ENCODE measurements at regions not wholly inside any gene's neighbourhood (a gene's known extent, or its start where the extent isn't known, plus 50 kb on each side); places are given as distances from the start of the nearest gene placed in this dataset.
A peak's percentile ranks its signal among the peaks of the same experiment; 100 is the strongest.

- no peak for TF ChIP-seq ZNF462 (CRISPR knock-in tag; IDR thresholded peaks at IDR 0.05)
Measured at GRCh38 chr5:3197304-3198073, 398.1 kb upstream of the IRX1 start (continued).

DNA sequence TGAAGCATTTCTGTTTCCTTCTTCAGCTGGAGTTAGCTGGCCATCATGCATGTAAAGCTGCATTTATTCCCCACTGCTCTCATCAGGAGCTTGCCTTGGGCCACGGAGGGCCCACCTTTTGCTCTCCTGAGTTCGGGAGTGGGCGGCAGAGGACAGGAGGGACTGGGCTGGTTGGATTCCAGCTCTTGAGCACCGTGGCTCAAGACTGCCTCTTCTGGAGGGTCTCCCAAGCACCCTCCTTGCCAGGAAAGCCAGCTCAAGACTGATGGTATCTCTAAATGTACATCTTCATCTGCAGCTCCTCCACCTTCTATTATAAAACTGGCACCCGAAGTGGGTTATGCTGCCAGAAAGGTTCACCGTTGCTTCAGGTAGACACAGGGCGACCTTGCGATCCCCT is 399.6 kb upstream of the IRX1 start:
- ATAC-seq (peak; percentile 70), DNase-seq (ENCODE audit: low spot score) (peak; percentile 53)
- H3K9me3 Mint-ChIP-seq = no peaks in the 10 kb centered on the region
- H3K4me2 ChIP-seq = peak overlapping the region; percentile 80; the same call in 1 of the 2 replicates
- no peak overlapping the region for H3K27ac Mint-ChIP-seq
- no peak for TF ChIP-seq STAT1 (IDR thresholded peaks at IDR 0.05; ENCODE audit: unreplicated experiment)
- TF ChIP-seq, protein P1, sequence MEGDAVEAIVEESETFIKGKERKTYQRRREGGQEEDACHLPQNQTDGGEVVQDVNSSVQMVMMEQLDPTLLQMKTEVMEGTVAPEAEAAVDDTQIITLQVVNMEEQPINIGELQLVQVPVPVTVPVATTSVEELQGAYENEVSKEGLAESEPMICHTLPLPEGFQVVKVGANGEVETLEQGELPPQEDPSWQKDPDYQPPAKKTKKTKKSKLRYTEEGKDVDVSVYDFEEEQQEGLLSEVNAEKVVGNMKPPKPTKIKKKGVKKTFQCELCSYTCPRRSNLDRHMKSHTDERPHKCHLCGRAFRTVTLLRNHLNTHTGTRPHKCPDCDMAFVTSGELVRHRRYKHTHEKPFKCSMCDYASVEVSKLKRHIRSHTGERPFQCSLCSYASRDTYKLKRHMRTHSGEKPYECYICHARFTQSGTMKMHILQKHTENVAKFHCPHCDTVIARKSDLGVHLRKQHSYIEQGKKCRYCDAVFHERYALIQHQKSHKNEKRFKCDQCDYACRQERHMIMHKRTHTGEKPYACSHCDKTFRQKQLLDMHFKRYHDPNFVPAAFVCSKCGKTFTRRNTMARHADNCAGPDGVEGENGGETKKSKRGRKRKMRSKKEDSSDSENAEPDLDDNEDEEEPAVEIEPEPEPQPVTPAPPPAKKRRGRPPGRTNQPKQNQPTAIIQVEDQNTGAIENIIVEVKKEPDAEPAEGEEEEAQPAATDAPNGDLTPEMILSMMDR (conservative IDR thresholded peaks at IDR 0.05; ENCODE audit: low read depth in 2 of 2) = peak; percentile 49 to 60
- H3F3A ChIP-seq (replicated peaks; ENCODE audit: low read depth) = no peaks in the 10 kb centered on the region
- H3K4me3 Mint-ChIP-seq = no peak overlapping the region
- peaks cover 24% of the 10 kb centered on the region for H3K27me3 Mint-ChIP-seq (ENCODE audit: insufficient read depth, low read depth, poor library complexity)
- no peak overlapping the region for H3K4me3 ChIP-seq
- H3K9me2 ChIP-seq (ENCODE audit: insufficient read depth) = no peaks in the 10 kb centered on the region
- no peak overlapping the region for H3K27ac ChIP-seq (ENCODE audit: low read depth)
- H3K4me1 Mint-ChIP-seq = peaks cover 36% of the 10 kb centered on the region
- no peaks in the 10 kb centered on the region for H3K36me3 ChIP-seq (ENCODE audit: insufficient read depth)
- peaks cover 25% of the 10 kb centered on the region for H3K27me3 ChIP-seq (ENCODE audit: insufficient read depth)
- no peaks in the 10 kb centered on the region for H3K36me3 Mint-ChIP-seq (ENCODE audit: low read depth)
- H4K20me1 ChIP-seq (replicated peaks; ENCODE audit: insufficient read depth) = no peaks in the 10 kb centered on the region
- H3K79me2 ChIP-seq (replicated peaks; ENCODE audit: insufficient read depth) = no peaks in the 10 kb centered on the region
- peaks cover 19% of the 10 kb centered on the region for H3K4me1 ChIP-seq (ENCODE audit: insufficient read depth)
- no peak overlapping the region for H2AFZ ChIP-seq
